HepG2 (cell line): ENCODE measurements at regions not wholly inside any gene's neighbourhood (a gene's known extent, or its start where the extent isn't known, plus 50 kb on each side); places are given as distances from the start of the nearest gene placed in this dataset.

Source experiments
- ATAC-seq: fragments of 200-7000 bp; cut with Tn5 transposase; 3 replicates; pipeline ENCODE4 v1.9.1; 2020; ENCODE audit warnings: mild to moderate bottlenecking, moderate library complexity
- BruUV-seq: library from RNA; stranded (reverse); fragments of 400-500 nt; replicated peaks from 2 replicates; lab custom pipeline; 2021; lab: Mats Ljungman, UMichigan
- CTCF ChIA-PET: fragments of 300-600 bp; formaldehyde crosslinking; extraction: SDS; loops from one replicate; lab custom pipeline; 2021; ENCODE audit warnings: low total read pairs, inconsistent platforms, low intra/inter-chr PET ratio; lab: Yijun Ruan, JAX
- POLR2A ChIA-PET: fragments of 350-600 bp; sonication (Branson Sonifier 250); formaldehyde crosslinking; loops from one replicate; lab custom pipeline; 2020; ENCODE audit warnings: antibody characterized with exemption, inconsistent platforms; lab: Yijun Ruan, JAX
- DNase-seq: peaks from one replicate; pipeline ENCODE4 v3.0.0-alpha.2; 2015; ENCODE audit warnings: low spot score
- FAIRE-seq: peaks from 3 replicates; lab custom pipeline; 2011; peaks lifted over from hg19 to GRCh38; lab: Jason Lieb, UNC
- H2AFZ ChIP-seq: one replicate; pipeline ENCODE4 v1.6.1; 2011; ENCODE audit warnings: low read length, inconsistent platforms
- H3K27ac ChIP-seq: fragments of 300-600 bp; 3 replicates; pipeline ENCODE4 v1.8.0; 2011; ENCODE audit warnings: mixed run types, mild to moderate bottlenecking, mixed read lengths, low read length, inconsistent platforms; ENCODE audit not compliant: insufficient read depth; ENCODE audit errors: extremely low read length
- H3K27me3 ChIP-seq, 2 experiments: fragments of 200-600 bp in 1 of 2; 2 replicates in 1 of 2; 3 replicates in 1 of 2; pipeline versions ENCODE4 v1.6.0 to v1.8.0; 2011; ENCODE audit warnings: low read length in 2 of 2, mild to moderate bottlenecking in 2 of 2, moderate library complexity in 2 of 2, inconsistent platforms in 1 of 2; ENCODE audit not compliant: insufficient read depth in 2 of 2, control insufficient read depth in 1 of 2
- H3K36me3 ChIP-seq, 2 experiments: fragments of 200-600 bp in 1 of 2; replicated peaks in 1 of 2; 2 replicates in 1 of 2; 3 replicates in 1 of 2; pipeline versions ENCODE4 v1.5.1 to v1.8.0; 2011; ENCODE audit warnings: low read length in 2 of 2, inconsistent platforms in 1 of 2; ENCODE audit not compliant: insufficient read depth in 2 of 2, control insufficient read depth in 1 of 2
- H3K4me1 ChIP-seq: 2 replicates; pipeline ENCODE4 v1.5.1; 2012; ENCODE audit warnings: low read length, inconsistent platforms; ENCODE audit not compliant: insufficient read depth
- H3K4me2 ChIP-seq: 2 replicates; pipeline ENCODE4 v1.6.0; 2011; ENCODE audit warnings: low read depth, low read length, inconsistent platforms
- H3K4me3 ChIP-seq, 3 experiments: fragments of 200-600 bp in 1 of 3; sonication (generic), shearing (Covaris generic) in 1 of 3; replicated peaks in 1 of 3; 2 replicates each; pipeline ENCODE4 v1.5.1; 2011 to 2016; ENCODE audit warnings: low read length in 3 of 3, inconsistent platforms in 2 of 3, low read depth in 2 of 3, mild to moderate bottlenecking in 2 of 3, control low read depth in 1 of 3, mixed read lengths in 1 of 3; ENCODE audit not compliant: insufficient read depth in 1 of 3
- H3K79me2 ChIP-seq: one replicate; pipeline ENCODE4 v1.6.1; 2011; ENCODE audit warnings: low read length, inconsistent platforms; ENCODE audit not compliant: insufficient read depth
- H3K9ac ChIP-seq: 2 replicates; pipeline ENCODE4 v1.6.0; 2011; ENCODE audit warnings: mild to moderate bottlenecking, low read depth, low read length, inconsistent platforms; ENCODE audit not compliant: insufficient read depth
- H3K9me3 ChIP-seq: 2 replicates; pipeline ENCODE4 v1.5.1; 2012; ENCODE audit warnings: mild to moderate bottlenecking, low read length
- H4K20me1 ChIP-seq: 2 replicates; pipeline ENCODE4 v1.6.0; 2011; ENCODE audit warnings: inconsistent platforms, mild to moderate bottlenecking, low read length, moderate library complexity; ENCODE audit not compliant: insufficient read depth
- CTCF ChIP-seq: sonication (generic); formaldehyde crosslinking; IDR thresholded peaks from 2 replicates; pipeline ENCODE4 v1.5.0; 2020; ENCODE audit warnings: mild to moderate bottlenecking, missing genetic modification reagents, moderate library complexity
- ESRRA ChIP-seq: sonication (generic); formaldehyde crosslinking; IDR thresholded peaks from 2 replicates; pipeline ENCODE4 v1.5.1; 2020; ENCODE audit warnings: mild to moderate bottlenecking, low read depth, missing genetic modification reagents
- HIVEP1 ChIP-seq: sonication (generic); formaldehyde crosslinking; IDR thresholded peaks from 2 replicates; pipeline ENCODE4 v1.4.0; 2020; ENCODE audit warnings: mild to moderate bottlenecking, missing genetic modification reagents
- MLLT10 ChIP-seq: sonication (generic); formaldehyde crosslinking; IDR thresholded peaks from 2 replicates; pipeline ENCODE4 v1.4.0; 2020; ENCODE audit warnings: missing genetic modification reagents
- NFATC3 ChIP-seq: sonication (generic); formaldehyde crosslinking; IDR thresholded peaks from 2 replicates; pipeline ENCODE4 v1.5.1; 2020; ENCODE audit warnings: mild to moderate bottlenecking, missing genetic modification reagents
- SMC3 ChIP-seq: IDR thresholded peaks from 2 replicates; pipeline ENCODE4 v1.6.1; 2011; ENCODE audit warnings: low read length, improper control_type of control experiment
- SMYD3 ChIP-seq: sonication (generic); formaldehyde crosslinking; IDR thresholded peaks from 2 replicates; pipeline ENCODE4 v1.8.1; 2023; ENCODE audit warnings: mild to moderate bottlenecking, missing genetic modification reagents
- STAG1 ChIP-seq: sonication (generic); formaldehyde crosslinking; IDR thresholded peaks from 2 replicates; pipeline ENCODE4 v1.4.0; 2020; ENCODE audit warnings: missing genetic modification reagents
- ZNF678 ChIP-seq: sonication (generic); formaldehyde crosslinking; IDR thresholded peaks from 2 replicates; pipeline ENCODE4 v1.4.0; 2020; ENCODE audit warnings: mild to moderate bottlenecking, missing genetic modification reagents
- WGBS: methylation state at CpG from one replicate; pipeline ENCODE4 v1.1.6; 2017; ENCODE audit warnings: low lambda C conversion rate; 5-methylcytosine and 5-hydroxymethylcytosine counted together
- in situ Hi-C: cut with HindIII; loops from 2 replicates; pipeline ENCODE4 v1.10.0; 2017; ENCODE audit warnings: low pct_unique_long_range_greater_than_20kb; ENCODE audit not compliant: extremely low pct_ligation_motif_present
- intact Hi-C: fragments of 100-400 bp; cut with micrococcal nuclease; formaldehyde crosslinking; loops from one replicate; pipeline ENCODE4 v1.10.0; 2022; ENCODE audit not compliant: unreplicated experiment

GRCh38 chr18:46279673-46280072, 175.5 kb downstream of the HAUS1 start:
- no peaks in the 10 kb centered on the region for H3K36me3 ChIP-seq
- CTCF ChIA-PET: interaction anchor here (2.4 kb wide), 1 partner anchor 201 kb away, joined by 17 read pairs; no protein-coding TSS in a partner anchor
- no peak overlapping the region for H3K4me2 ChIP-seq
- H3K79me2 ChIP-seq: no peaks in the 10 kb centered on the region
- H3K27me3 ChIP-seq: 0 out of 5 replicates have a peak, but pooled peaks cover 0 to 6% of the 10 kb centered on the region in 2 experiments
- no peak for TF ChIP-seq ZNF678 (CRISPR knock-in tag)
- TF ChIP-seq ESRRA (CRISPR knock-in tag): no peak
- TF ChIP-seq SMYD3 (CRISPR knock-in tag): no peak
- no peak for TF ChIP-seq MLLT10 (CRISPR knock-in tag)
- no peak overlapping the region for H3K27ac ChIP-seq
- no TSS peak for BruUV-seq
- POLR2A ChIA-PET: interaction anchor here (1.7 kb wide), 1 partner anchor 106 kb away, joined by 4 read pairs; no protein-coding TSS in a partner anchor
- no peak for DNase-seq
- no peak overlapping the region for H2AFZ ChIP-seq
- 30% methylated on average over 6 of the region's 6 CpGs for WGBS
- intact Hi-C loops: no loop called here
- H3K4me1 ChIP-seq: no peaks in the 10 kb centered on the region
- H4K20me1 ChIP-seq: peaks cover 4% of the 10 kb centered on the region; the same call in 1 of the 2 replicates
- H3K9ac ChIP-seq: no peak overlapping the region
- in situ Hi-C loops: loop anchor here (5.0 kb wide), 2 partner anchors 203 to 378 kb away; partner anchors contain the start of gene LOXHD1
- H3K4me3 ChIP-seq: no peak overlapping the region
- no peak for ATAC-seq
- no peak for FAIRE-seq
- H3K9me3 ChIP-seq: no peaks in the 10 kb centered on the region

GRCh38 chr18:46281185-46282176, 177.3 kb downstream of the HAUS1 start:
- H3K4me3 ChIP-seq: no peak overlapping the region
- CTCF ChIA-PET: interaction anchor here (1.7 to 2.4 kb wide), 2 partner anchors 199 to 377 kb away, joined by 10 to 17 read pairs; no protein-coding TSS in a partner anchor
- no peak overlapping the region for H3K9ac ChIP-seq
- H4K20me1 ChIP-seq: peaks cover 4% of the 10 kb centered on the region; the same call in 1 of the 2 replicates
- ATAC-seq: peak; percentile 90
- FAIRE-seq: peak; percentile 67
- H3K27ac ChIP-seq: no peak overlapping the region
- BruUV-seq: no TSS peak
- 23% methylated on average over 14 of the region's 15 CpGs for WGBS
- no peaks in the 10 kb centered on the region for H3K79me2 ChIP-seq
- in situ Hi-C loops (loop anchor here (5.0 kb wide), 2 partner anchors 201 to 376 kb away; partner anchors contain the start of gene LOXHD1), intact Hi-C loops (loop anchor here (1.0 kb wide), 2 partner anchors 200 to 377 kb away; no protein-coding TSS in a partner anchor)
- no peaks in the 10 kb centered on the region; the same call in 1 of the 2 replicates for H3K4me1 ChIP-seq
- peak; percentile 44 for DNase-seq
- no peak overlapping the region for H3K4me2 ChIP-seq
- H3K9me3 ChIP-seq: no peaks in the 10 kb centered on the region
- no peaks in the 10 kb centered on the region for H3K36me3 ChIP-seq
- no peak overlapping the region for H2AFZ ChIP-seq
- POLR2A ChIA-PET: interaction anchor here (1.7 kb wide), 1 partner anchor 108 kb away, joined by 4 read pairs; no protein-coding TSS in a partner anchor
- H3K27me3 ChIP-seq: 0 out of 5 replicates have a peak, but pooled peaks cover 0 to 6% of the 10 kb centered on the region in 2 experiments
- TF ChIP-seq CTCF (CRISPR knock-in tag): peak; percentile 80
- no peak for TF ChIP-seq NFATC3 (CRISPR knock-in tag)
- TF ChIP-seq SMC3: peak; percentile 21; the same call in 1 of the 2 replicates
- TF ChIP-seq HIVEP1 (CRISPR knock-in tag): no peak
- TF ChIP-seq STAG1 (CRISPR knock-in tag): peak; percentile 85
